A673 (cell line): ENCODE measurements at regions not wholly inside any gene's neighbourhood (a gene's known extent, or its start where the extent isn't known, plus 50 kb on each side); places are given as distances from the start of the nearest gene placed in this dataset.

Experiments
- BruUV-seq: library from RNA; stranded (reverse); fragments of 400-500 nt; replicated peaks from 2 replicates; lab custom pipeline; 2021; lab: Mats Ljungman, UMichigan
- CTCF ChIA-PET: fragments of 300-600 bp; sonication (Branson Sonifier 250); formaldehyde crosslinking; loops from one replicate; lab custom pipeline; 2022; ENCODE audit warnings: antibody characterized with exemption; lab: Charles Lee
- POLR2A ChIA-PET: fragments of 300-600 bp; sonication (Branson Sonifier 250); formaldehyde crosslinking; loops from one replicate; lab custom pipeline; 2022; ENCODE audit warnings: antibody characterized with exemption; ENCODE audit not compliant: low non-redundant PET; lab: Charles Lee
- DNase-seq: peaks from one replicate; pipeline ENCODE4 v3.0.0-alpha.2; 2015; ENCODE audit warnings: low spot score
- H3K27ac ChIP-seq: fragments of 200-600 bp; sonication (generic); 2 replicates; pipeline ENCODE4 v1.5.1; 2016; ENCODE audit warnings: mixed run types, low read depth, mild to moderate bottlenecking, mixed read lengths, antibody characterized with exemption, low read length; ENCODE audit not compliant: poor library complexity, severe bottlenecking
- H3K27me3 ChIP-seq: fragments of 200-600 bp; sonication (generic); replicated peaks from 2 replicates; pipeline ENCODE4 v1.6.1; 2017; ENCODE audit warnings: mixed run types, low read depth, mild to moderate bottlenecking, mixed read lengths, antibody characterized with exemption, low read length; ENCODE audit not compliant: insufficient read depth, poor library complexity
- H3K36me3 ChIP-seq: fragments of 200-600 bp; sonication (generic); 2 replicates; pipeline ENCODE4 v1.6.1; 2016; ENCODE audit warnings: mixed run types, mild to moderate bottlenecking, mixed read lengths, antibody characterized with exemption, low read length; ENCODE audit not compliant: insufficient read depth, poor library complexity, severe bottlenecking
- H3K4me1 ChIP-seq: fragments of 200-600 bp; sonication (generic); 2 replicates; pipeline ENCODE4 v1.6.1; 2017; ENCODE audit warnings: mixed run types, mild to moderate bottlenecking, mixed read lengths, antibody characterized with exemption, low read length; ENCODE audit not compliant: insufficient read depth, poor library complexity, severe bottlenecking
- H3K4me3 ChIP-seq: fragments of 200-600 bp; sonication (generic); 2 replicates; pipeline ENCODE4 v1.5.1; 2016; ENCODE audit warnings: low read depth, mixed run types, mild to moderate bottlenecking, mixed read lengths, low read length; ENCODE audit not compliant: poor library complexity, severe bottlenecking
- H3K9me3 ChIP-seq: fragments of 200-600 bp; sonication (generic); 2 replicates; pipeline ENCODE4 v1.6.1; 2016; ENCODE audit warnings: mixed run types, low read depth, mild to moderate bottlenecking, mixed read lengths, antibody characterized with exemption, low read length; ENCODE audit not compliant: poor library complexity, severe bottlenecking
- CTCF ChIP-seq: fragments of 300-800, 200-600 bp; sonication (generic); conservative IDR thresholded peaks from 2 replicates; pipeline ENCODE4 v1.5.1; 2017; ENCODE audit warnings: low read depth, mild to moderate bottlenecking, antibody characterized with exemption, low read length, moderate library complexity, mixed read lengths
- EZH2 ChIP-seq: fragments of 200-600 bp; sonication (generic); IDR thresholded peaks from 2 replicates; pipeline ENCODE4 v1.6.1; 2017; ENCODE audit warnings: borderline replicate concordance, low read depth, mild to moderate bottlenecking, mixed read lengths, antibody characterized with exemption, low read length; ENCODE audit not compliant: poor library complexity, severe bottlenecking
- intact Hi-C: fragments of 100-400 bp; cut with micrococcal nuclease; formaldehyde crosslinking; loops from one replicate; pipeline ENCODE4 v1.10.0; 2022; ENCODE audit not compliant: unreplicated experiment

GRCh38 chr14:82388488-82388887, 854.8 kb upstream of the SEL1L start:
- no peaks in the 10 kb centered on the region for H3K4me1 ChIP-seq
- intact Hi-C loops, result no loop called here
- POLR2A ChIA-PET, result no interaction called here

GRCh38 chr14:82390586-82390985, 856.9 kb upstream of the SEL1L start:
- DNase-seq, result no peak
- ChIA-PET POLR2A (no interaction called here), CTCF (no interaction called here)
- Histone ChIP-seq H3K4me1 (no peaks in the 10 kb centered on the region), H3K9me3 (no peaks in the 10 kb centered on the region), H3K27me3 (no peaks in the 10 kb centered on the region), H3K36me3 (no peaks in the 10 kb centered on the region), H3K27ac (no peak overlapping the region), H3K4me3 (no peak overlapping the region)
- intact Hi-C loops, result no loop called here
- no TSS peak for BruUV-seq
- no peak for TF ChIP-seq EZH2
- TF ChIP-seq CTCF, result no peak

More at GRCh38 chr14:82388488-82388887, 854.8 kb upstream of the SEL1L start:
- CTCF ChIA-PET, result interaction anchor here (0.6 kb wide), 1 partner anchor 462 kb away, joined by 5 read pairs; no protein-coding TSS in a partner anchor
- BruUV-seq, result no TSS peak
- H3K4me3 ChIP-seq, result no peak overlapping the region
- no peaks in the 10 kb centered on the region for H3K27me3 ChIP-seq
- no peak overlapping the region for H3K27ac ChIP-seq
- DNase-seq, result no peak
- H3K36me3 ChIP-seq, result no peaks in the 10 kb centered on the region
- TF ChIP-seq EZH2 (no peak), CTCF (no peak)
- H3K9me3 ChIP-seq, result no peaks in the 10 kb centered on the region

GRCh38 chr14:82394916-82395315, 861.3 kb upstream of the SEL1L start:
- Histone ChIP-seq H3K27me3 (no peaks in the 10 kb centered on the region), H3K9me3 (no peaks in the 10 kb centered on the region), H3K4me3 (no peak overlapping the region), H3K27ac (no peak overlapping the region), H3K36me3 (no peaks in the 10 kb centered on the region), H3K4me1 (no peaks in the 10 kb centered on the region)
- CTCF ChIA-PET, result no interaction called here
- no peak for DNase-seq
- BruUV-seq, result no TSS peak
- intact Hi-C loops, result no loop called here
- POLR2A ChIA-PET, result no interaction called here
- TF ChIP-seq CTCF (no peak), EZH2 (no peak)
